Peyer's patch (tissue), 4 donors: ENCODE measurements at regions not wholly inside any gene's neighbourhood (a gene's known extent, or its start where the extent isn't known, plus 50 kb on each side); places are given as distances from the start of the nearest gene placed in this dataset.
"Not testable (repeated sequence)": the region's sequence is repeated elsewhere in the genome, so short reads cannot be mapped to it uniquely, and the experiment has no call there.

Experiments
- CTCF ChIP-seq, 6 experiments: fragments of 450-650 bp in 4 of 6; fragments of 200-600 bp in 2 of 6; sonication (generic) in 1 of 6; IDR thresholded peaks; one replicate each; pipeline ENCODE4 v1.5.1; 2017 to 2019; ENCODE audit warnings: antibody characterized with exemption in 6 of 6, mild to moderate bottlenecking in 3 of 6, moderate library complexity in 1 of 6
- POLR2A ChIP-seq, 2 donors: fragments of 450-650 bp; IDR thresholded peaks; one replicate each; pipeline ENCODE4 v1.5.1; 2017; ENCODE audit warnings: antibody characterized with exemption in 2 of 2, mild to moderate bottlenecking in 2 of 2, moderate library complexity in 2 of 2

GRCh38 chr14:18667843-18668242, 66.9 kb downstream of the OR11H12 start:
- TF ChIP-seq CTCF, POLR2A (IDR thresholded peaks at IDR 0.05): not testable (repeated sequence)
